Stomach (tissue), 4 donors: ENCODE measurements at regions not wholly inside any gene's neighbourhood (a gene's known extent, or its start where the extent isn't known, plus 50 kb on each side); places are given as distances from the start of the nearest gene placed in this dataset.

ENCODE experiments used
- CTCF ChIP-seq, 7 experiments: fragments of 450-650 bp in 4 of 7; fragments of 200-600 bp in 3 of 7; sonication (generic) in 3 of 7; IDR thresholded peaks; one replicate each; pipeline ENCODE4 v1.5.1; 2016 to 2019; ENCODE audit warnings: antibody characterized with exemption in 7 of 7, control low read depth in 2 of 7, mild to moderate bottlenecking in 1 of 7
- EP300 ChIP-seq: sonication (generic); formaldehyde crosslinking; IDR thresholded peaks from one replicate; pipeline ENCODE4 v1.6.1; 2017; ENCODE audit warnings: antibody characterized with exemption
- POLR2A ChIP-seq, 4 donors: fragments of 450-650 bp; IDR thresholded peaks; one replicate each; pipeline ENCODE4 v1.6.1; 2016; ENCODE audit warnings: antibody characterized with exemption in 4 of 4, control low read depth in 2 of 4, mild to moderate bottlenecking in 1 of 4, moderate library complexity in 1 of 4
- POLR2AphosphoS5 ChIP-seq, 3 donors: sonication (generic); formaldehyde crosslinking; IDR thresholded peaks; one replicate each; pipeline ENCODE4 v1.6.1; 2016; ENCODE audit warnings: antibody characterized with exemption in 3 of 3

- TF ChIP-seq CTCF (IDR thresholded peaks at IDR 0.05): no peak
- TF ChIP-seq POLR2A (IDR thresholded peaks at IDR 0.05): no peak
- TF ChIP-seq EP300: no peak
- peak in 1 of 3 donors; percentile 15 for TF ChIP-seq POLR2AphosphoS5 (IDR thresholded peaks at IDR 0.05)
Observed at GRCh38 chr2:37869771-37870170, 55.3 kb upstream of the RMDN2 start.
